Stromal cell of bone marrow (primary cell): ENCODE measurements at regions not wholly inside any gene's neighbourhood (a gene's known extent, or its start where the extent isn't known, plus 50 kb on each side); places are given as distances from the start of the nearest gene placed in this dataset.
"Not testable (repeated sequence)": the region's sequence is repeated elsewhere in the genome, so short reads cannot be mapped to it uniquely, and the experiment has no call there.

Source experiments
- DNase-seq: peaks from one replicate; pipeline ENCODE4 v3.0.0-alpha.2; 2012; ENCODE audit warnings: low read depth

GRCh38 chr13:80082396-80083080, 258.4 kb downstream of the SPRY2 start:
- peak; percentile 48 for DNase-seq

GRCh38 chr13:80074811-80075210, 266.1 kb downstream of the SPRY2 start:
- no peak for DNase-seq

- DNase-seq = no peak
Measured at GRCh38 chr13:80074143-80074752, 266.7 kb downstream of the SPRY2 start.

- DNase-seq = no peak
Measured at GRCh38 chr13:80072231-80072630, 268.7 kb downstream of the SPRY2 start.

DNA sequence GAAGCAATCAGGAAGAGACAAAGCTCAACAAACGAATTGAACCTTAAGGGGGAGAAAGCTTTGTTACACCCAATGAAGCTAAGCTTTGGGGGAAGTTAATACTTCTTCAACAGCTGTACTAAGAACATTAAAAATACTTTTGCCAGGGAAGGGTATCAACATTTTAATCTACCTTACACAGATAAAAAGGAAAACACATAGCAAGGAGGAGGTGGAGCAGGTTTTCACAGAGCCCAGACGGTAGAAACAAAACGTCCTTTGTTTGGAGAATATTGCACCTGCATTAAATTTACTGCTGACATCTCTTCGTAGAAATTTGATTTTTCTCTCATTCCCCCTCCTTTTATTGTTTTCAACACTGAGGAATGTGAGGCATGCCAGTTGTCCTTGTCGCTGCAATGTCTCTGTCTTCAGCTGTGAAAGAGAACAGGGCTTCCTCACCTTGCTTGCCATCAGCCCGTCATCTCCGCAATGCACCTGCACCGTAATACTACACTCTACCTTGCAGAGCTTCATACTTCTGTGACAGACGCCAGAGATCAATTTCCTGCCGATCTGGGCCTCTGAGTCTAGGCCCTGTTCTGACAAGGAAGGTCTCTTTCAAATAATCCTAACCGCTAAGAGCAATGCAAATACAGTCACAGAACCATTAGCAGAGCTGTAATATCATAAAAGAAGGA, 270.8 kb downstream of the SPRY2 start:
- DNase-seq = no peak

DNA sequence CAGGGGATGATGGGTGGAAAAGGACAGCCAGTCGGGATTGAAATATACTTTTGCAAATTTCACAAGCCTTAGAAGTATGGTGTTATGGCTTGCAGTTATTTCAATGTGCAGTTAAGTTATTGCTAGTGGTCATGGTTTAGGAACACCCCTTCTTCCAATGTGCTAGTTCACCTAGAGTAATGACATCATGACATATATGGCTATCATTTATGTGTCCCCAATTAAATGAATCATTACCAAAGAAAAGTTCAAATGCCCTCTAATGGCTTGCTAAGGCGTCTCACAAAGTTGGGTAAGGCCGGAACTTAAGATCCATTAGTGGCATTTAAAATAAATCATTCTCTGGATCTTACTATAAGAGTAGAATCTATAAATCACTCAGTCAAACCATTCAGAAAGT, 271.6 kb downstream of the SPRY2 start:
- DNase-seq = no peak

- DNase-seq = no peak
Measured at GRCh38 chr13:80065996-80066395, 274.9 kb downstream of the SPRY2 start.

GRCh38 chr13:80062416-80062815, 278.5 kb downstream of the SPRY2 start:
- not testable (repeated sequence) for DNase-seq

DNA sequence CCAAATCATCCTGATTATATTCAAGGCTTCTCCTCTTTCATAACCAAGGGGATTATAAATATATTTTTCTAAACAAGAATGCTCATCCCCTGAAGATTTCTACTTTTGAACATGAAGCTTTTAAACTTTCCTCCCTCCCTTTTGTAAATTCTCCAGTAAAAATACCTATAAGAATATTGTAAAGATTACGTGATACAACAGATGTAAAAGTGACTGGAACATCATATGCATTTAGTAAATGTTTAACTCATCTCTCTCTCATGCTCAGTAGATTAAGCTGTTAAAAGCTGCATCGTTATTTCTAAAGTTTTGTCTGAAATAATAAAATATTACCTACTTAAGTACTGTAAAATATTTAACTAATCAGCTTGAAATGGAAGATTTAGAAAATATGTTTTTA, 281.1 kb downstream of the SPRY2 start:
- DNase-seq = no peak

- DNase-seq = no peak
Measured at GRCh38 chr13:80058626-80059025, 282.3 kb downstream of the SPRY2 start.

DNA sequence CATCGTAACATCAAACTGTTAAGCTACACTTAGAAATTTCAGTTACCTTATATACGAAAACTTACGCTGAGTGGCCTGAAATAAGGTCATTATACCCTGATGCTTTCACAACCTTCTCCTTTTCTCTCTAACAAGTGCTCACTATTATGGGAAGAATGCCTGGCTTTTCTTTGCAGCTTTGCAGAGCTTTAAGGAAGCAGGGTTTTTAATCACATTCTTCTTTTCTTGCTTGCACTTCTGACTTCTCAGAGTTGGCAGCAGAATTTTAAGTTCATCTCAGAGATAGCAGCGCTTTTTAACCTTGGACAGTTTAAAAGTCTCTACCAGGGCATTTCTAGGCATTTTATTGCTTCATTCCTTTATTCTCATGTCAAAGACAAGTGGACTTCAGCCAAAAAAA, 285.1 kb downstream of the SPRY2 start:
- no peak for DNase-seq

DNA sequence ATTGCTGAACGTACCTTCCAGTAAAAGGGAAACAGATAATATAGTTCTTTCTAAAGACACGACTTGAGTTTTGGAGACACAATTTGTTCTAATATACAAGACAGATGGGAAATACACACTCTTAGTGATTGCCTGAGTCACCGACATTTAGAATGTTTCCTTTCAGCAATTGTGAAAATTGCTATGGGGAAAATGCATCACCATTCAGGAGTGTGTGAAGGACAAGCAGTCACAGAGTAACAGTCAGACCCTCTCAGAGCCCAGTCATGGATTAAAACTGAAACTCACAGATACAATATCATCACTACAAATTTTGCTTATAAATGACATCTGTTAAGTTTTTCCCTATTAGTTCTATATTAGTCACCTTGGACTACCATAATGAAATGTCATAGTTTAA, 286.1 kb downstream of the SPRY2 start:
- peak; percentile 48 for DNase-seq

DNA sequence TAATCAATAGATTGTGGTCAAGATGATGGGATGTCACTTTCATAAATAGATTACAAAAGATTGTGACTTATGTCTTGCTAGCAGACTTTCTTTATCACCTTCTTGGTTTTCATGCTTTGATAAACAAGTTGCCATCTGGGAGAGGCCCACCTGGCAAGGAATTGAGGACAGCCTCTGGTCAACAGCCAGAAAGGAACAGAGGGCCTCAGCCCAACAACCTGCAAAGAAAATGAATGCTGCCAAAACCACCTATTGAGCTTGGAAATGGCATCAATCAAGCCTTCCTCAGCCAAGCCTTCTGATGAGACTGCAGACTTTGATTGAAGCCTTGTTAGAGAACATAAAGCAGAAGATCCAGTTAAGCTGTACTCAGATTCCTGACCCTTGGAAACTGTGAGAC, 288.6 kb downstream of the SPRY2 start:
- DNase-seq = no peak

DNA sequence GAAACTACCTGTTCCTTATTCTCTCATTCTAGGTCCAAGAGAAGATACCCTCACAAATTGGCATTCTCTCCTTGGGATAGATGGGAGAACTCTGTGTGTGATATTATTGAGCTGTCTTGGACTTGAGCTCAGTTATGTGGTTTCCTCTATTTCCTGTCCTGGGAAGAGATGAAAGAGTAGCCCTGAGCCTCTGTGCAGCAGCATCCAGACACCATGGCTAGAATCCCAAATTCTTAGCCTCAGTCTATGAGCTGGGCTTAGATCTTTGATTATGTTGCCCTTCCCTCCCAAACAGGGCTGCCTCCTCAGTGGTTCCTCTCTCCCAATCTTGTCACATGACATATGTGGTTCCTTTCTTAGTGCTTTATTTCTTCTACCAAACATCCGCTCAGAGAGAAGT, 290.7 kb downstream of the SPRY2 start:
- no peak for DNase-seq

GRCh38 chr13:80048802-80049201, 292.1 kb downstream of the SPRY2 start:
- DNase-seq = peak; percentile 100

- DNase-seq = no peak
Measured at GRCh38 chr13:80048030-80048429, 292.9 kb downstream of the SPRY2 start.

- DNase-seq = no peak
Measured at GRCh38 chr13:80047406-80047805, 293.5 kb downstream of the SPRY2 start.

DNA sequence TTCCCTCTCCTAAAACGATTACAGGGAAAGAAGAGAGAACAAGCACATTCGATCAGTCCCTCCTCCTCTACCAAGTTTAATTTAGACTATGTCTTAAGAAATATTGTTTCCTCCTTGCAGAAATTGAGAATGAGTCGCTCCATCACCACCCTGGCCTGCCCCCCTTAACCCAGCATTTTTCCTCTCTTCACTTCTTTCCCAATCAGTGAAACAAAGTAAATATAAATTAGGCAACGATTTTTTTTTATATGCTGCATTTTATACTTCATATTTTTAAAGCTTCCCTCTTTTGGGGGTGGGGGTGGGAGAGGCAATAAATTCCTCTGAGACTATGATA, 300.0 kb downstream of the SPRY2 start:
- DNase-seq = no peak

GRCh38 chr13:80040196-80040980, 300.5 kb downstream of the SPRY2 start:
- DNase-seq = peak; percentile 99

- DNase-seq = no peak
Measured at GRCh38 chr13:80039000-80039399, 301.9 kb downstream of the SPRY2 start.

DNA sequence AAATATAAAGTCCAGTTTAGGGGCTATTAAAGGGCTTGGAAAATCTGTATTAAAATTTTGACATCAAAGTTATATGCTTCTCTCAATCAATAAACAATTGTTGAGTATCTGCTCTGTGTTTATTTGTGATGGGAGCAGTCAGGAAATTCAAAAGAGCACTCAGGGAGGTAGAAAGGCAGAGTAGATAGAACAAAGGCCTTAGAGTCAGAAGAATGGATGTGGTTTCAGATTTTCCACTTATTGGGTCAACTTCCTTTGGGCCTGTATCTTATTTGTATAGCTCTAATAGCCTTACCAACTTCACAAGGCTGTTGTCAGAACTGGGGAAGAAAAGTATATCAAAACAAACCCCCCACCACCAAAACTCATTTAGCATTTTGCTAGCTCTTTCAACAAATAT, 302.6 kb downstream of the SPRY2 start:
- DNase-seq = no peak

DNA sequence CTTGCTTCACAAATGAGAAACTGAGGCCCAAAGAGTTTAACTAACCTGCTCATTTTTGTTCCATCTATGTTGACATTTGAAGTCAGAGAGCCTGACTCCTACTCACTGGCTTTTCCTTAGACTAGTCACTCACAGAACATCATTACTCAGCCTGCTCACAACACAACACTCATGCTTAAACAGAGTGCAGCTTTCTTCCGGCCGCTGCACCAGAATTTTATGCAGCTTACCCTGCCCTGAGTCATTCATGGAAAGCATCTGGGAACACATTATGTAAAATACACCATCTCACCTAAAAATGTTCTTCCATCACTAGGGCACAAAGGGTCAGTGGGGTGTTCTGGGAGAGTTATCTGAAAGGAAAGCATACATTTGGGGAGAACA, 303.4 kb downstream of the SPRY2 start:
- peak; percentile 93 for DNase-seq
